22Rv1 (cell line): ENCODE measurements at regions not wholly inside any gene's neighbourhood (a gene's known extent, or its start where the extent isn't known, plus 50 kb on each side); places are given as distances from the start of the nearest gene placed in this dataset.

Source experiments
- CTCF ChIP-seq: fragments of 450-650 bp; IDR thresholded peaks from 2 replicates; pipeline ENCODE4 v1.5.1; 2017; ENCODE audit warnings: mild to moderate bottlenecking
- ZFX ChIP-seq: fragments of 450-650 bp; IDR thresholded peaks from 2 replicates; pipeline ENCODE4 v1.6.1; 2017; ENCODE audit warnings: antibody characterized with exemption, borderline replicate concordance

- TF ChIP-seq CTCF (no peak), ZFX (no peak)
Observed at GRCh38 chr10:112880633-112881530, 69.2 kb upstream of the TCF7L2 start.
